ENCODE measurements at regions not wholly inside any gene's neighbourhood (a gene's known extent, or its start where the extent isn't known, plus 50 kb on each side); places are given as distances from the start of the nearest gene placed in this dataset.

DNA sequence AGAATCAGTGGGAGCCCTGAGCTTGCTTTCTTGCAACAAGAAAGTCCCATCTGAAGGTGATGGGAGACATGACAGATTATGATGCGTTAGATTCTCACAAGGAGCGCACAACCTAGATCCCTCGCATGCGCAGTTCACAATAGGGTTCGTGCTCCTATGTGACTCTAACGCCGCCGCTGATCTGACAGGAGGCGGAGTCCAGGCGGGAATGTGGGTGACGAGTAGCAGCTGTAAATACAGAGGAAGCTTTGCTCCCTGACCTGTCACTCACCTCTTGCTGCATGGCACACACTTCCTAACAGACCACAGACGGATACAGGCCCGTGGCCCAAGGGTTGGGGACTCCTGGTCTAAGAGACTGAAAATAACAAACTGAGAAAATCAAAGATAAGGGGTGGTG, 1163.4 kb upstream of the AUTS2 start:
- H3K4me3 ChIP-seq (replicated peaks; ENCODE audit: low read depth, low read length): no peak overlapping the region
- DNase-seq (ENCODE audit: low read depth): no peak

DNA sequence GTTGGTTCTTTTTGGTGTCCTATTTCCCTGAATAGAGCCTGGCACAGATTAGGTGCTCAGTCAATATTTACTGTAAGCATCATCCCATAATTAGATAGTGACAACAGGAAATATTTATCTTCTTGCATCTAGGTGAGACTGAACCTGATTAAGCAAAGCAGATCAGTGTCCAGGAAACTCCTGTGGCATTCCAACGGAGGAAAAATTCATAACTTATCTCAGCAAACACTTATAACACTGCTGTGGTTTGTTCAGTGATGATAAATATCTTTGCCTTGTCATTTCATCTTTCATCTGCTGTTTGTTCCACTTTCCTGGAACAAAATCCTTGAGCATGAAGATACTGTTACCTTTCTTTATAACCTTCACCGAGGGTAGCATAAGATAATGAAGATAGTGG, 1160.3 kb upstream of the AUTS2 start:
- DNase-seq (ENCODE audit: low read depth): no peak
- no peak overlapping the region for H3K4me3 ChIP-seq (replicated peaks; ENCODE audit: low read depth, low read length)
- TF ChIP-seq, protein P1, sequence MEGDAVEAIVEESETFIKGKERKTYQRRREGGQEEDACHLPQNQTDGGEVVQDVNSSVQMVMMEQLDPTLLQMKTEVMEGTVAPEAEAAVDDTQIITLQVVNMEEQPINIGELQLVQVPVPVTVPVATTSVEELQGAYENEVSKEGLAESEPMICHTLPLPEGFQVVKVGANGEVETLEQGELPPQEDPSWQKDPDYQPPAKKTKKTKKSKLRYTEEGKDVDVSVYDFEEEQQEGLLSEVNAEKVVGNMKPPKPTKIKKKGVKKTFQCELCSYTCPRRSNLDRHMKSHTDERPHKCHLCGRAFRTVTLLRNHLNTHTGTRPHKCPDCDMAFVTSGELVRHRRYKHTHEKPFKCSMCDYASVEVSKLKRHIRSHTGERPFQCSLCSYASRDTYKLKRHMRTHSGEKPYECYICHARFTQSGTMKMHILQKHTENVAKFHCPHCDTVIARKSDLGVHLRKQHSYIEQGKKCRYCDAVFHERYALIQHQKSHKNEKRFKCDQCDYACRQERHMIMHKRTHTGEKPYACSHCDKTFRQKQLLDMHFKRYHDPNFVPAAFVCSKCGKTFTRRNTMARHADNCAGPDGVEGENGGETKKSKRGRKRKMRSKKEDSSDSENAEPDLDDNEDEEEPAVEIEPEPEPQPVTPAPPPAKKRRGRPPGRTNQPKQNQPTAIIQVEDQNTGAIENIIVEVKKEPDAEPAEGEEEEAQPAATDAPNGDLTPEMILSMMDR (IDR thresholded peaks at IDR 0.05; ENCODE audit: low read length, missing control alignments): no peak

More for the DNA sequence above, 1163.4 kb upstream of the AUTS2 start:
- TF ChIP-seq, protein P1 (IDR thresholded peaks at IDR 0.05; ENCODE audit: low read length, missing control alignments): no peak

DNA sequence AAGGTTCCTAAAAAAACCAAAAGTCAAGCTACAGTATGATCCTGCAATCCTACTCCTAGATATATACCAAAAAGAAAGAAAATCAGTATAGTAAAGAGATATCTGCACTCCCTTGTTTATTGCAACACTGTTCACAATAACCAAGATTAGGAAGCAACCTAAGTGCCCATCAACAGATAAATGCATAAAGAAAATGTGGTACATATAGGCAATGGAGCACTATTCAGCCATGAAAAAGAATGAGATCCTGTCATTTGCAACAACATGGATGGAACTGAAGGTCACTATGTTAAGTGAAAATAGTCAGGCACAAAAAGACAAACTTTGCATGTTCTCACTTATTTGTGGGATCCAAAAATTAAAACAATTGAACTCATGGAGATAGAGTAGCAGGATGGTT, 1159.5 kb upstream of the AUTS2 start:
- TF ChIP-seq, protein P1 (IDR thresholded peaks at IDR 0.05; ENCODE audit: low read length, missing control alignments): no peak
- DNase-seq (ENCODE audit: low read depth): no peak
- H3K4me3 ChIP-seq (replicated peaks; ENCODE audit: low read depth, low read length): no peak overlapping the region

DNA sequence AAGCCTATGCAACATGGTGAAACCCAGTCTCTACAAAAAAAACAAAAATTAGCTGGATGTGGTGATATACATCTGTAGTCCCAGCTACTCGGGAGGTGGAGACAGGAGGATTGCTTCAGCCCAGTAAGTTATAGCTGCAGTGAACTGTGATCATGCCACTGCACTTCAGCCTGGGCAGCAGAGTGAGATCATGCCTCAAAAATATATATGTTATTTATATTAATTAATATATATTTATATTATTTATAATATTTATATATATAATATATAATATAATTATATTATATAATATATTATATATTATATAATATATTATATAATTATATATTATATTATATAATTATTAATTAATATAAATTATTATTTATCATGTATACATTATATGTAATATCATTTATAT, 1158.4 kb upstream of the AUTS2 start:
- DNase-seq (ENCODE audit: low read depth): no peak
- H3K4me3 ChIP-seq (replicated peaks; ENCODE audit: low read depth, low read length): no peak overlapping the region
- TF ChIP-seq, protein P1 (IDR thresholded peaks at IDR 0.05; ENCODE audit: low read length, missing control alignments): no peak

DNA sequence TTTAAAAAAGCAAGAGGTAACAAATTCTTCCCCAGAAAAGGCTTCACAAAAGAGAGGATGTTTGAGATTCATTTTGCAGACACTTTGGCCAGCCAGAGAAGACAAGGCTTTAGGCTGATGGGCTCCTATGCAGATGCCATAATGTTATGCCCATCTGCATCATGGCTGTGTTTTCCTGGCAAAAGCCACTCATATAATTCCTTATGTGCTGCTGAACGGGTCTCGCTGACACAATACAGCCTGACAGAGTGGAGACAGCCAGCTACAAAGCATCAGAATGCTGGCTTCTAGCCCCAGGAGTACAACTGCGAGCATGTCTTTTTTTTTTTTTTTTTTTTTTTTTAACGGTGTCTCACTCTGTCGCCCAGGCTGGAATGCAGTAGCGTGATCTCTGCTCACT, 1157.4 kb upstream of the AUTS2 start:
- DNase-seq (ENCODE audit: low read depth): no peak
- H3K4me3 ChIP-seq (replicated peaks; ENCODE audit: low read depth, low read length): no peak overlapping the region
- TF ChIP-seq, protein P1 (IDR thresholded peaks at IDR 0.05; ENCODE audit: low read length, missing control alignments): no peak

DNA sequence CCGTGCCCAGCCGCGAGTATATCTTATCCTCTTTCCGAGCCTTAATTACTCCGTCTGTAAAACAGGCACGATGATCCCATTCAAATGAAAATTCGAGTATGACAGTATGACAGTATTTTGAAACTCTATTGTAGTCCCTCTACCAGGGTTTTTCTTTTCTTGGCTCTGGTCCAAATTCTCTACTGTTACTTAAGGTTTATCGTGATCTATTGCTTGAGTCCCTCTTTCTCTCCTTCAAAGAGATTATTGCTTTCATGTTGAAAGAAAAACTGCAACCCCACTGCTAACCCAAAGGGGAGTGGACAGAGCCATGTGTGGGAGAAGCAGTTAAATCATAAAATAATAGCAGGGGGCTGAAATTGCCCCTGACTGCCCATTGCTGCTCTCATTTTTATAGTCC, 1156.6 kb upstream of the AUTS2 start:
- H3K4me3 ChIP-seq (replicated peaks; ENCODE audit: low read depth, low read length): no peak overlapping the region
- DNase-seq (ENCODE audit: low read depth): no peak
- TF ChIP-seq, protein P1 (IDR thresholded peaks at IDR 0.05; ENCODE audit: low read length, missing control alignments): no peak

DNA sequence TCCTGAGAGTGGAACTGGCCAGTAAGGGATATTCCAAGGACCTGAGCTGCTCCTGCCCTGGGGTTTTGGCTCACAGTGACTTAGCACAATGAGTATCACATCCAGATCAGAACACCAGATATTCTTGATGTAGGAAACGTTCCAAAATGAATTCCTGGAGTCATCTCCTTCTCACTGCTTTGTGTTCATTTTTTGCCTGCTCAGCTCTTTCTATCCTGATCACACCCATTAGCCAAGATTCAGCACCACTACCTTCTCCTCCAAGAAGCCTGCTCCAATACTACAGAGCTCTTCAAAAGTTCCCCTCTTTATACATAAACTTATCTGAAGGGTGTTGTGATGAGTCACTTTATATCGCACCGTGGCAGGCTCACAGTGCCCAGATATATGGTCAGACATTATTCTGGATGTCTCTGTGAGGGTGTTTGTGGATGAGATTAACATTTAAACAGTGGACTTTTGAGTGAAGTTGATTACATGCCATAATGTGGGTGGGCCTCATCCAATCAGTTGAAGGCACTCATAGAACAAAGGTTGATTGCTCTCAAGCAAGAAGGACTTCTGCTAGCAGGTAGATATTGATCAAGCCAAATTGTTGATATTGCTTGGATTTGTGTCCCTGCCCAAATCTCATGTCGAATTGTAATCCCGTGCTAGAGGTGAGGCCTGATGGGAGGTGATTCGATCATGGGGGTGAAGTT, 1155.2 kb upstream of the AUTS2 start:
- TF ChIP-seq, protein P1 (IDR thresholded peaks at IDR 0.05; ENCODE audit: low read length, missing control alignments): no peak
- no peak overlapping the region for H3K4me3 ChIP-seq (replicated peaks; ENCODE audit: low read depth, low read length)
- no peak for DNase-seq (ENCODE audit: low read depth)
